PFSK-1 (cell line): ENCODE measurements at regions not wholly inside any gene's neighbourhood (a gene's known extent, or its start where the extent isn't known, plus 50 kb on each side); places are given as distances from the start of the nearest gene placed in this dataset.

Source experiments
- FOXP2 ChIP-seq: optimal IDR thresholded peaks from 2 replicates; pipeline ENCODE3; 2011; ENCODE audit warnings: borderline replicate concordance, control low read depth, inconsistent platforms; ENCODE audit not compliant: insufficient read depth; ENCODE audit errors: extremely low read length, extremely low read depth
- POLR2AphosphoS5 ChIP-seq: IDR thresholded peaks from 2 replicates; pipeline ENCODE4 v1.6.1; 2012; ENCODE audit warnings: low read depth, mild to moderate bottlenecking, control low read depth, low read length, moderate library complexity
- SIN3A ChIP-seq: IDR thresholded peaks from 2 replicates; pipeline ENCODE4 v1.6.1; 2012; ENCODE audit warnings: mild to moderate bottlenecking, low read length, moderate library complexity, borderline replicate concordance; ENCODE audit not compliant: insufficient read depth
- TAF1 ChIP-seq: IDR thresholded peaks from 2 replicates; pipeline ENCODE4 v1.6.1; 2012; ENCODE audit warnings: low read length, control low read depth, borderline replicate concordance; ENCODE audit not compliant: insufficient read depth
- TF ChIP-seq, protein P1 (sequence below), 2 experiments: IDR thresholded peaks; 2 replicates each; pipeline versions ENCODE4 v1.6.1 to v1.8.0; 2011 to 2012; ENCODE audit warnings: low read depth in 2 of 2, low read length in 2 of 2, control low read depth in 1 of 2, inconsistent platforms in 1 of 2, mild to moderate bottlenecking in 1 of 2, moderate library complexity in 1 of 2; ENCODE audit not compliant: insufficient read depth in 1 of 2

DNA sequence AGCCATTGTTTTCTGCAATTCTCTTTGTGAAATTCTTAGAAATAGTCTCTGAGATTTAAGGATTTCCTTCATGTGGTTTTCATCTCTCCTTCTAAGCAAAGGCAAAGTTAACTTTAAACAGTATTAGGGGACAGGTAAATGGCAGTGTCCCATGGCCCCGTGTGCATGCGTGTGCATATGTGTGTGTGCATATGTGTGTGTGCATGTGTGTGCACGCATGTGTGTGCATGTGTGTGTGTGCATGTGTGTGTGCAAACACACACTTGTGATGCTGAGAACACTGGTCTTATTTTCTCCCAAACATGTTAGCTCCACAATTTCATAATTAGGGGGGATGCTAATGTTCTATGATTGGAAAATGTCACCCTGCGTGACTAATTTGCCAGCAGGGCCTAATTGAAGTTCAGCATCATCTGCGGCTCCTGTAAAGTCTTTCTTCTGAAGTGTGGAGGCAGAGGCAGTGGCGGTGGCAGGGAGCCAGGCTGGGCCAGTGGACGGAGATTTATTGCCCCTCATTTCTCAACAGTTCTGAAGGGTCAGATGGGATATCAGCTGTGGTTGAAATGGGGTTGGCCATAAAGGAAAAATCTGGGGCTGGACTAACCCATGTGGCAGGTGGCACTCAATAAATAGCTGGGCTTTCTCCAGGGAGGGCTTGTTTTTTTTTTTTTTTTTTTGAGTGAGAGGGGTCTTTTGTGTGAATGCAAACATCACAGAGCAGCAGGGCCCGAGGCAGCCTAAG lies 289.3 kb upstream of the PODXL start:
- TF ChIP-seq POLR2AphosphoS5 (no peak), SIN3A (no peak), TAF1 (no peak), FOXP2 (no peak)
- TF ChIP-seq, protein P1, sequence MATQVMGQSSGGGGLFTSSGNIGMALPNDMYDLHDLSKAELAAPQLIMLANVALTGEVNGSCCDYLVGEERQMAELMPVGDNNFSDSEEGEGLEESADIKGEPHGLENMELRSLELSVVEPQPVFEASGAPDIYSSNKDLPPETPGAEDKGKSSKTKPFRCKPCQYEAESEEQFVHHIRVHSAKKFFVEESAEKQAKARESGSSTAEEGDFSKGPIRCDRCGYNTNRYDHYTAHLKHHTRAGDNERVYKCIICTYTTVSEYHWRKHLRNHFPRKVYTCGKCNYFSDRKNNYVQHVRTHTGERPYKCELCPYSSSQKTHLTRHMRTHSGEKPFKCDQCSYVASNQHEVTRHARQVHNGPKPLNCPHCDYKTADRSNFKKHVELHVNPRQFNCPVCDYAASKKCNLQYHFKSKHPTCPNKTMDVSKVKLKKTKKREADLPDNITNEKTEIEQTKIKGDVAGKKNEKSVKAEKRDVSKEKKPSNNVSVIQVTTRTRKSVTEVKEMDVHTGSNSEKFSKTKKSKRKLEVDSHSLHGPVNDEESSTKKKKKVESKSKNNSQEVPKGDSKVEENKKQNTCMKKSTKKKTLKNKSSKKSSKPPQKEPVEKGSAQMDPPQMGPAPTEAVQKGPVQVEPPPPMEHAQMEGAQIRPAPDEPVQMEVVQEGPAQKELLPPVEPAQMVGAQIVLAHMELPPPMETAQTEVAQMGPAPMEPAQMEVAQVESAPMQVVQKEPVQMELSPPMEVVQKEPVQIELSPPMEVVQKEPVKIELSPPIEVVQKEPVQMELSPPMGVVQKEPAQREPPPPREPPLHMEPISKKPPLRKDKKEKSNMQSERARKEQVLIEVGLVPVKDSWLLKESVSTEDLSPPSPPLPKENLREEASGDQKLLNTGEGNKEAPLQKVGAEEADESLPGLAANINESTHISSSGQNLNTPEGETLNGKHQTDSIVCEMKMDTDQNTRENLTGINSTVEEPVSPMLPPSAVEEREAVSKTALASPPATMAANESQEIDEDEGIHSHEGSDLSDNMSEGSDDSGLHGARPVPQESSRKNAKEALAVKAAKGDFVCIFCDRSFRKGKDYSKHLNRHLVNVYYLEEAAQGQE (IDR thresholded peaks at IDR 0.05; ENCODE audit: insufficient read depth in 1 of 2, low read depth in 2 of 2, low read length in 2 of 2): no peak

DNA sequence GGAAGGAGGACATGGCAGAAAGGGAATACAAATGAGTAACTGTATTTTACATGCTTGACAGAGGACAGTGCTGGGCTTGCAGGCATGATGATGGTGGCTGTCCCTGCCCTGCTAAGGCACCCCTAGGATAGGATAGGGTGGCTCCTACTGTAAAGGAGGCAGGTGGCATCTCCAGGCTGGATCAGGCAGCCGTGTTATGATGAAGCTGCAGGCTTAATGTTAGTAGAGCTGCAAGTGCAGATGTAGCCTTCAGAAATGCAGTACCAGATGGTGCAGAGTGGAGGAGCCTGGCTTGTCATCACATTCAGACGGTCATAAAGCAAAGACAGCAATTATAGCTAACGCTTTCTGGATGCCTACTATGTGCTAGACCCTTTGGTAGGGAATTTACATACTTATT lies 287.9 kb upstream of the PODXL start:
- no peak for TF ChIP-seq FOXP2
- TF ChIP-seq, protein P1 (IDR thresholded peaks at IDR 0.05; ENCODE audit: insufficient read depth in 1 of 2, low read depth in 2 of 2, low read length in 2 of 2): no peak
- TF ChIP-seq TAF1: no peak
- TF ChIP-seq SIN3A: no peak
- TF ChIP-seq POLR2AphosphoS5: no peak

- no peak for TF ChIP-seq POLR2AphosphoS5
- TF ChIP-seq FOXP2: no peak
- TF ChIP-seq SIN3A: no peak
- TF ChIP-seq, protein P1 (IDR thresholded peaks at IDR 0.05; ENCODE audit: insufficient read depth in 1 of 2, low read depth in 2 of 2, low read length in 2 of 2): no peak
Observed at GRCh38 chr7:131843898-131844331, 287.5 kb upstream of the PODXL start.

DNA sequence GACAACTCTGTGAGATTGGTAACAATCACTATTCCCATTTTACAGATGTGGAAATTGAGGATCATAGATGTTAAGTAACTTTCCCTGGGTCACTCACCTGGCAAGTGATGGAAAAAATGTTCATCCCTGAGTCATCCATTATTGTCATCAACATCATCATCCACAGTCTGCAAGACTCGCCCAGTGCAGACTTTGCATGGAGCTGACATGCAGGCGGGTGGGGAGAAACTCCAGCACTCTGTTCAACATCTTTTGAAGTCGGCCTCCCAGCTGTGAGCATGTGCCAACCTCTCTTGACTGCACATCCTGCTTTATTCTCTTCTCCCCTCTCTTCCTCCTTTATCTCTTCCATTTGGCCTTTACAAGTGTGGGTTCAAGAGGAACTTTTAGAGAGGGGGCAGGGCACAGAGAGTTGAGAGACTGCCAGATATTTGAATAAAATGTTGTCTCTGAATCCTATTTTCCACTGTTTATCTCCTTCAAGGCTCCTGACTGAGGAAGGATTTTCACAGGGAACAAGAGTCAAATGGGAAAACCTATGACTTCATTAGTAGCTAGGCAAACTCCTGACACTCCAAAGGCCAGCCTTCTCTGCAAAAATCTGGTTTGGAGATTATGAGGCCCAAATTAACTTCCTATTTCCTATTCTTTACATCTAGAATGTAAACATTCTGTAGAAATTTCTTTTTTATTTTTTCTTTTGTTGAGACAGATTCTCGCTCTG lies 283.7 kb upstream of the PODXL start:
- TF ChIP-seq FOXP2 (no peak), SIN3A (no peak), TAF1 (no peak), POLR2AphosphoS5 (no peak)
- TF ChIP-seq, protein P1 (IDR thresholded peaks at IDR 0.05; ENCODE audit: insufficient read depth in 1 of 2, low read depth in 2 of 2, low read length in 2 of 2): no peak
